ENCODE measurements at regions not wholly inside any gene's neighbourhood (a gene's known extent, or its start where the extent isn't known, plus 50 kb on each side); places are given as distances from the start of the nearest gene placed in this dataset.
"Not testable (repeated sequence)": the region's sequence is repeated elsewhere in the genome, so short reads cannot be mapped to it uniquely, and the experiment has no call there.

- TF ChIP-seq CTCF, POLR2A (IDR thresholded peaks at IDR 0.05): not testable (repeated sequence)
Observed at GRCh38 chr3:198098661-198099081, 138.7 kb downstream of the LMLN start.

Data from body of pancreas (tissue), 4 donors.